Mesendoderm (in vitro differentiated cells): ENCODE measurements at regions not wholly inside any gene's neighbourhood (a gene's known extent, or its start where the extent isn't known, plus 50 kb on each side); places are given as distances from the start of the nearest gene placed in this dataset.

Source experiments
- DNase-seq: peaks from one replicate; pipeline ENCODE4 v3.0.0; 2013
- H2AK5ac ChIP-seq: 2 replicates; pipeline ENCODE4 v1.6.1; 2013; ENCODE audit warnings: low read length, inconsistent platforms
- H2BK120ac ChIP-seq: 2 replicates; pipeline ENCODE4 v1.6.1; 2013; ENCODE audit warnings: low read depth, mild to moderate bottlenecking, low read length, moderate library complexity, mixed read lengths
- H2BK15ac ChIP-seq: replicated peaks from 2 replicates; pipeline ENCODE4 v1.6.1; 2013; ENCODE audit warnings: low read depth, mild to moderate bottlenecking, moderate library complexity
- H2BK5ac ChIP-seq: 2 replicates; pipeline ENCODE4 v1.6.1; 2013; ENCODE audit warnings: low read length, inconsistent platforms
- H3K18ac ChIP-seq: 2 replicates; pipeline ENCODE4 v1.6.1; 2013; ENCODE audit warnings: mild to moderate bottlenecking, low read length, mixed read lengths
- H3K23ac ChIP-seq: one replicate; pipeline ENCODE4 v1.6.1; 2013; ENCODE audit warnings: low read length
- H3K27ac ChIP-seq: 2 replicates; pipeline ENCODE4 v1.5.1; 2013; ENCODE audit warnings: low read depth, mild to moderate bottlenecking, inconsistent platforms, low read length, moderate library complexity
- H3K27me3 ChIP-seq: 2 replicates; pipeline ENCODE4 v1.6.1; 2013; ENCODE audit warnings: low read length, control low read depth, mild to moderate bottlenecking, inconsistent platforms; ENCODE audit not compliant: insufficient read depth, poor library complexity
- H3K36me3 ChIP-seq: 2 replicates; pipeline ENCODE4 v1.6.1; 2013; ENCODE audit warnings: low read length, inconsistent platforms; ENCODE audit not compliant: control insufficient read depth, insufficient read depth
- H3K4ac ChIP-seq: one replicate; pipeline ENCODE4 v1.6.1; 2013; ENCODE audit warnings: low read depth, mild to moderate bottlenecking, low read length, moderate library complexity
- H3K4me1 ChIP-seq: 2 replicates; pipeline ENCODE4 v1.6.1; 2013; ENCODE audit warnings: low read depth, low read length, inconsistent platforms; ENCODE audit not compliant: control insufficient read depth
- H3K4me2 ChIP-seq: 2 replicates; pipeline ENCODE4 v1.6.1; 2013; ENCODE audit warnings: low read length
- H3K4me3 ChIP-seq: 2 replicates; pipeline ENCODE4 v1.5.1; 2013; ENCODE audit warnings: mild to moderate bottlenecking, low read length
- H3K56ac ChIP-seq: one replicate; pipeline ENCODE4 v1.6.1; 2013; ENCODE audit warnings: low read length
- H3K79me1 ChIP-seq: 2 replicates; pipeline ENCODE4 v1.6.1; 2013; ENCODE audit warnings: low read length, inconsistent platforms
- H3K79me2 ChIP-seq: 2 replicates; pipeline ENCODE4 v1.6.1; 2013; ENCODE audit warnings: mild to moderate bottlenecking, low read length; ENCODE audit not compliant: control insufficient read depth, insufficient read depth
- H3K9ac ChIP-seq: 2 replicates; pipeline ENCODE4 v1.6.1; 2013; ENCODE audit warnings: low read length, inconsistent platforms
- H4K5ac ChIP-seq: one replicate; pipeline ENCODE4 v1.6.1; 2013; ENCODE audit warnings: low read length
- H4K8ac ChIP-seq: one replicate; pipeline ENCODE4 v1.6.1; 2013; ENCODE audit warnings: low read depth, mild to moderate bottlenecking, control low read depth, low read length, moderate library complexity
- WGBS: extraction: QIAGEN DNeasy Blood & Tissue Kit; methylation state at CpG from one replicate; pipeline ENCODE4 v1.1.7; 2013; ENCODE audit warnings: low lambda C conversion rate, missing lambda C conversion rate; ENCODE audit not compliant: insufficient coverage; ENCODE audit errors: extremely low coverage; 5-methylcytosine and 5-hydroxymethylcytosine counted together

DNA sequence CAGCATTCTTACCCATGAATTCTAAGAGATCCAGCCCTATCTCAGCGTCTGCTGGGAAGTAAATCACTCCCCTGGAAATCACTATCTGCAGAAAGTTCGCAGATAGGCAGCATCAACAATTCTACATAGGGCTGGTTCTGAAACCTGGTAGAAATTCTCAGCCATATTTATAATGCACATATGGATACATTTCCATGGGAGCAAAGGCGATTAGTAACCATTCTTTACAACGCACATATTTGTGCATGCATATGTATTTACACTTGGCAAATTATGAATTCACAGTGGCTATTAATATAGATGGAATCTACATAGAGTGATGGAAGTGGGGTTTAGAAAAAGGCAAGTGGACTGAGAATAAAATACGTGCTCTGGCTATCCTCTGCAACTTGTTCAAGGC, 128.0 kb upstream of the FOXB1 start:
- no peak overlapping the region for H4K5ac ChIP-seq
- no peaks in the 10 kb centered on the region for H3K36me3 ChIP-seq
- H3K27me3 ChIP-seq, result no peaks in the 10 kb centered on the region
- no peak overlapping the region for H3K4ac ChIP-seq
- no peaks in the 10 kb centered on the region for H3K79me2 ChIP-seq
- H3K23ac ChIP-seq, result no peak overlapping the region
- H3K9ac ChIP-seq, result no peak overlapping the region
- H3K4me3 ChIP-seq, result no peak overlapping the region
- no peak overlapping the region for H3K56ac ChIP-seq
- H2AK5ac ChIP-seq, result no peak overlapping the region
- no peak overlapping the region for H3K18ac ChIP-seq
- no peaks in the 10 kb centered on the region for H3K79me1 ChIP-seq
- H2BK120ac ChIP-seq, result no peak overlapping the region
- H3K4me1 ChIP-seq, result peaks cover 11% of the 10 kb centered on the region
- no peak overlapping the region for H3K27ac ChIP-seq
- no peak overlapping the region for H4K8ac ChIP-seq
- WGBS, result no CpG with 5 or more reads among the region's 5 CpGs
- no peak overlapping the region for H2BK15ac ChIP-seq
- H2BK5ac ChIP-seq, result no peak overlapping the region
- DNase-seq, result no peak
- H3K4me2 ChIP-seq, result no peak overlapping the region

DNA sequence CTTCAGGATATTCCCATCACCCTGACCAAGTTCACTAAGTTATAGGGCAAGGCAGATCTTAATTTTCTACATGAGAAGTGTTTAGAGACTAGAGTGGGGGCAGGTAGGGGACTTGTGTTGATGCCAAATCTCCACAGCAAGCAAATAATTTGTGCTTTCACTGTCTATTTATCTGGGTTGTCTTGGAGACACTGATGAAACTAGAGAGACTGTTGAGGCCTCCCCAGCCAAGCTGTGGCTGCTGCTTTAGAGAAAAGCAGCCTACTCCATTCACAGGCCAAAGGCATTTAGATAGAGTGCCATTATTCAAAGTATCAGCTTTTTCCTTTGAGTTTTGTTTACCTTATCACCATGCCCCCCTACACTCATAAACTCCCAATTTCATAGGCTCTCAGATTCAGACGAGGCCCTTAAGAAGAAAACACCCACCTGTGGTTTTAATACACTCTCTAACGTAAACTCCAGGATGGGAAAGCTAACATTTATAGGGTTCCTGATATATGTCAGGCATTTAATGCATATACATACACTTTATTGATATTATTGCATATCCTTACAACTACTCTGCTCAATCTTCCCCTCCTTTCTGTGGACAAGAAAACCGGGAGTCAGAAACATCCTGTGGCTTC, 130.4 kb upstream of the FOXB1 start:
- Histone ChIP-seq H3K27me3 (no peaks in the 10 kb centered on the region), H2BK15ac (no peak overlapping the region), H4K8ac (no peak overlapping the region), H4K5ac (no peak overlapping the region), H3K23ac (no peak overlapping the region), H3K79me1 (no peaks in the 10 kb centered on the region), H3K4me1 (peaks cover 11% of the 10 kb centered on the region), H3K4me3 (no peak overlapping the region), H3K56ac (no peak overlapping the region), H3K9ac (no peak overlapping the region), H3K4me2 (no peak overlapping the region), H2BK120ac (no peak overlapping the region), H2BK5ac (no peak overlapping the region), H3K27ac (no peak overlapping the region), H3K4ac (no peak overlapping the region), H3K36me3 (no peaks in the 10 kb centered on the region), H2AK5ac (peak overlapping the region; percentile 22), H3K18ac (no peak overlapping the region), H3K79me2 (no peaks in the 10 kb centered on the region)
- WGBS, result no CpG with 5 or more reads among the region's 3 CpGs
- peak; percentile 62 for DNase-seq

DNA sequence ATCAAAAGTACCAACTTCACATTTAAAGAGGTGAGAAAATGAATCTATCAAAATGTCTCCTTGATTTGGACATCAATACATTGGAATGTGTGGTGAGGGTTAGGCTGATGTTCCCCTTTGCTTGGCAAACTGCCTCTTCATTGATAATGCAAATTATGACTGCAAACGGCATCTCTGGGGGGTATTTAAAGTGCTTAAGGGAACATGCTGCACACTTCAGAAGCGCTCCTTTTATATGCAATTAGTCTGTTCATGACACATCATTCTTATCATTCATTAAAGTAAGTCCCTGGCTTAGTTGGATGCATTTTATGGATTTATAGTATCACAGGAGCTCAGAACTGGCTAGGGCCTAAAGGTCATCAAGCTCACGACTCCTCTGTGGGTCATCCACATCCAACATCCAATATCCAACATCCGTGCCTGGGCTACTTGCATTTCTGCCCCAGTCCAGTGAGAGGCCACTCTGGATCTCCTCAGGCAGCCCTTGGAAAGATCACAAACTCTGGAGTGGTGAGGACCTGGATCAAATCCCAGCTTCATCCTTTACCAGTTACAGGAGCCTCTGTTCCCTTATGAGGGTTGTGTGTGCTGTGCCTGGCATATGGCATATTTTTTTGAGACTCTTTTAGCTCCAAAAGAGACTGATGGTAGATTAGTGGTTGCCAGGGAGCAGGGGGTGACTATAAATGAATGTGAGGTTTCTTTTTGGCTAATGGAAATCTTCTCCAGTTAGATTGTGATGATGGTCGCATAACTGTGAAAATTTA, 136.8 kb upstream of the FOXB1 start:
- Histone ChIP-seq H3K27ac (no peak overlapping the region), H3K56ac (no peak overlapping the region), H3K79me1 (no peaks in the 10 kb centered on the region), H2BK120ac (no peak overlapping the region), H3K27me3 (no peaks in the 10 kb centered on the region), H2AK5ac (no peak overlapping the region), H2BK15ac (no peak overlapping the region), H3K18ac (no peak overlapping the region), H3K4me2 (no peak overlapping the region), H4K5ac (no peak overlapping the region), H4K8ac (no peak overlapping the region), H3K36me3 (no peaks in the 10 kb centered on the region), H3K79me2 (no peaks in the 10 kb centered on the region), H3K9ac (no peak overlapping the region), H2BK5ac (no peak overlapping the region), H3K4me3 (no peak overlapping the region), H3K23ac (no peak overlapping the region), H3K4me1 (peaks cover 3% of the 10 kb centered on the region), H3K4ac (no peak overlapping the region)
- DNase-seq, result no peak
- WGBS, result no CpG with 5 or more reads among the region's 5 CpGs

DNA sequence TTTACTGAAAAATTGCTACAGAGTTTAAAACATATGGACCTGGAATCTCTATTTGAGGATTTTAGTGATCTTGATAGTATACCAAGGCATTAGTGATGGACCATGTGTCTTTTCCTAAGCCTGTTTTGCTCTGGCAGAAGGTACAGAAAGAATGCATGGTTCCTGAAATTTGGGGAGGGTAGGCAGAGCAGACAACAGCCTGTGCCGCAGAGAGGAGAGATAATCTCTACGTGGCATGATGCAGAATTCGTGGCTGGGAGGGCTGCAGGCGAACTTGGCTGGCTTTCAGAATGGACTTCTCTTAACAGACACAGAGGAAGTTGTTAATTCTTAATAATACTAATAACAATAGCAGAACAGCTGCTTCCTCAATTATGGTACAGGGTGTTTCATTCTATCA, 137.5 kb upstream of the FOXB1 start:
- Histone ChIP-seq H3K23ac (no peak overlapping the region), H3K27me3 (no peaks in the 10 kb centered on the region), H2BK120ac (no peak overlapping the region), H2BK5ac (no peak overlapping the region), H4K5ac (no peak overlapping the region), H3K4me3 (no peak overlapping the region), H3K4me2 (no peak overlapping the region), H3K36me3 (no peaks in the 10 kb centered on the region), H3K56ac (no peak overlapping the region), H2AK5ac (no peak overlapping the region), H3K18ac (no peak overlapping the region), H3K79me1 (no peaks in the 10 kb centered on the region), H3K79me2 (no peaks in the 10 kb centered on the region), H3K4ac (no peak overlapping the region), H3K4me1 (peaks cover 3% of the 10 kb centered on the region), H3K27ac (no peak overlapping the region), H3K9ac (no peak overlapping the region), H2BK15ac (no peak overlapping the region), H4K8ac (no peak overlapping the region)
- WGBS, result no CpG with 5 or more reads among the region's 4 CpGs
- no peak for DNase-seq

DNA sequence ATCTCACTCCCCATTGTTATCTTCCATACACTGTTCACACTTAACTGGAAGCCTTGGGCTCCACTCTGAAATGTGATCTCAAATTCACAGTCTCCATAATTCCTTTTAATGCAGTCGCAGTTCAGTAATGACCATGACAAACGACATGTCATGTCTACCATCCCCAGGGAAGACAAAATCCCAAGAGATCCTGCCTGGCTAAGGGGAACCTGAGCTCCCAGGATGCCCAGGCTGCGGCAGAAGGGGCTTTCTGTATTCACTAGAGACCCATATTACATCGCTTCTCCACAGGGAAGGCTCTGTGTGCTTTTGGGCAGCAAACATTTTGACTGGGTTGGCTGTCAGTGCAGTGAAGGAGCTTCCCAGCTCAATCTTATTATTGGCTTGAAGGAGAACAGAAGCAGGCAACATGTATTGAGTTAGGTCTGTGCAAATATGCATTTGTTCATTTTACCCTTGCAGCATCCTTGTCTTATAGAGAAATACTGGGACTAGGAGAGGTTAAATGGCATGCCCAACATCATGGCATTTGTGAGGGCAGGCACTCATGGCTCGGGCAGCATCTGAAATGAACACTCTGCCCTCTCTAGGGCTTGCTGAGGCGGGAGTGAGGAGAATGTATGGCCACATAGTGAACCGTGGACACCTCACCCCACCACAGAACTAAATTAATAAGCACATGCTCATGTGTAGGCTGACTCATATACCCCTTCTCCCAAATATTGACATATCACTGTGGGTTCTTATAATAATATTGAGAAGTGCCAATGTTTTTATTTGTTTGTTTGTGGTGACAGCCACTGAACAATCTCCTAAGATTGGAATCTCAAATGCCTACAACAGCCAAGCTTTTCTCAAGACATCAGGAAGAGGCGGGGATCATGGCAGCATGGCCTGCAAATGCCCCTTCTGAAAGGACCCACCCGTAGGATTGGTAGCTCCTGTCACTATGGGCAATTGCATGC, 141.6 kb upstream of the FOXB1 start:
- Histone ChIP-seq H3K4me3 (no peak overlapping the region), H2BK5ac (no peak overlapping the region), H4K5ac (no peak overlapping the region), H2AK5ac (no peak overlapping the region), H3K79me1 (no peaks in the 10 kb centered on the region), H4K8ac (no peak overlapping the region), H3K18ac (no peak overlapping the region), H2BK120ac (no peak overlapping the region), H3K27me3 (no peaks in the 10 kb centered on the region), H3K56ac (no peak overlapping the region), H2BK15ac (no peak overlapping the region), H3K4ac (no peak overlapping the region), H3K9ac (no peak overlapping the region), H3K79me2 (no peaks in the 10 kb centered on the region), H3K27ac (no peak overlapping the region), H3K23ac (no peak overlapping the region), H3K36me3 (no peaks in the 10 kb centered on the region), H3K4me2 (no peak overlapping the region), H3K4me1 (peaks cover 3% of the 10 kb centered on the region)
- DNase-seq, result no peak
- WGBS, result no CpG with 5 or more reads among the region's 9 CpGs
